SU-DHL-6 (cell line): ENCODE measurements at regions not wholly inside any gene's neighbourhood (a gene's known extent, or its start where the extent isn't known, plus 50 kb on each side); places are given as distances from the start of the nearest gene placed in this dataset.

Experiments used
- H2AFZ ChIP-seq: fragments of 200-600 bp; sonication (generic); 2 replicates; pipeline ENCODE4 v1.6.1; 2014; ENCODE audit warnings: low read depth, mild to moderate bottlenecking, moderate library complexity, mixed read lengths, antibody characterized with exemption, low read length; ENCODE audit not compliant: severe bottlenecking
- H3F3A ChIP-seq: fragments of 200-600 bp; shearing (Covaris generic); 2 replicates; pipeline ENCODE4 v1.6.0; 2016; ENCODE audit warnings: antibody characterized with exemption, mild to moderate bottlenecking; ENCODE audit not compliant: insufficient read depth
- H3K27ac ChIP-seq: fragments of 200-600 bp; sonication (generic); 2 replicates; pipeline ENCODE4 v1.5.1; 2016; ENCODE audit warnings: low read depth, mild to moderate bottlenecking, low read length, moderate library complexity, mixed read lengths
- H3K27me3 ChIP-seq: fragments of 200-600 bp; sonication (generic), shearing (Covaris generic); 2 replicates; pipeline ENCODE4 v1.6.0; 2014; ENCODE audit warnings: mild to moderate bottlenecking, low read length
- H3K36me3 ChIP-seq: fragments of 200-600 bp; sonication (generic); 2 replicates; pipeline ENCODE4 v1.6.1; 2014; ENCODE audit warnings: mild to moderate bottlenecking, low read length, mixed read lengths
- H3K4me2 ChIP-seq: fragments of 300-600, 200-600 bp; shearing (Covaris generic), sonication (generic); 2 replicates; pipeline ENCODE4 v1.6.0; 2014; ENCODE audit warnings: low read length, low read depth, mild to moderate bottlenecking; ENCODE audit not compliant: poor library complexity, severe bottlenecking
- H3K4me3 ChIP-seq: fragments of 200-600 bp; sonication (generic); 2 replicates; pipeline ENCODE4 v1.5.1; 2014; ENCODE audit warnings: antibody characterized with exemption, low read length, mild to moderate bottlenecking, mixed read lengths; ENCODE audit not compliant: insufficient read depth, poor library complexity, severe bottlenecking
- H3K79me2 ChIP-seq: fragments of 200-600 bp; sonication (generic); 2 replicates; pipeline ENCODE4 v1.6.1; 2014; ENCODE audit warnings: mild to moderate bottlenecking, low read length, moderate library complexity; ENCODE audit not compliant: insufficient read depth
- H3K9ac ChIP-seq: fragments of 200-600 bp; sonication (generic); 2 replicates; pipeline ENCODE4 v1.7.0; 2014; ENCODE audit warnings: mild to moderate bottlenecking, low read length
- H3K9me2 ChIP-seq: fragments of 200-600 bp; sonication (generic); replicated peaks from 2 replicates; pipeline ENCODE4 v1.6.1; 2014; ENCODE audit warnings: low read length; ENCODE audit not compliant: insufficient read depth
- H3K9me3 ChIP-seq: fragments of 200-600 bp; sonication (generic); 2 replicates; pipeline ENCODE4 v1.6.1; 2014; ENCODE audit warnings: low read length, mixed read lengths; ENCODE audit not compliant: insufficient read depth
- H4K20me1 ChIP-seq: fragments of 200-600 bp; sonication (generic); 2 replicates; pipeline ENCODE4 v1.6.1; 2014; ENCODE audit warnings: low read depth, mild to moderate bottlenecking, antibody characterized with exemption, low read length, moderate library complexity, mixed read lengths
- CTCF ChIP-seq: fragments of 200-600 bp; sonication (generic); IDR thresholded peaks from one replicate; pipeline ENCODE4 v1.5.1; 2017; ENCODE audit warnings: antibody characterized with exemption, mild to moderate bottlenecking, low read length, moderate library complexity; ENCODE audit not compliant: insufficient read depth, poor library complexity, severe bottlenecking
- EZH2phosphoT487 ChIP-seq: fragments of 200-600 bp; sonication (generic), shearing (Covaris generic); conservative IDR thresholded peaks from 2 replicates; pipeline ENCODE4 v1.6.1; 2018; ENCODE audit warnings: mild to moderate bottlenecking, antibody characterized with exemption, low read length, moderate library complexity, mixed read lengths

GRCh38 chr10:125265579-125265955, 105.2 kb upstream of the CTBP2 start:
- no peaks in the 10 kb centered on the region for H3K9me3 ChIP-seq
- H3K9ac ChIP-seq, result no peak overlapping the region
- H4K20me1 ChIP-seq, result no peaks in the 10 kb centered on the region
- no peaks in the 10 kb centered on the region for H3K9me2 ChIP-seq
- no peak overlapping the region for H3K4me3 ChIP-seq
- H3K4me2 ChIP-seq, result no peak overlapping the region
- H2AFZ ChIP-seq, result no peak overlapping the region
- no peak overlapping the region for H3K27ac ChIP-seq
- H3K36me3 ChIP-seq, result no peaks in the 10 kb centered on the region
- no peaks in the 10 kb centered on the region for H3F3A ChIP-seq
- TF ChIP-seq EZH2phosphoT487 (no peak), CTCF (no peak)
- H3K79me2 ChIP-seq, result no peaks in the 10 kb centered on the region
- no peaks in the 10 kb centered on the region for H3K27me3 ChIP-seq

- no peak for TF ChIP-seq EZH2phosphoT487
- H3K27me3 ChIP-seq, result no peaks in the 10 kb centered on the region
- H3K4me2 ChIP-seq, result no peak overlapping the region
- no peak overlapping the region for H3K27ac ChIP-seq
- no peak overlapping the region for H3K9ac ChIP-seq
- no peaks in the 10 kb centered on the region for H3K9me2 ChIP-seq
- H2AFZ ChIP-seq, result no peak overlapping the region
- no peaks in the 10 kb centered on the region for H3K79me2 ChIP-seq
- no peaks in the 10 kb centered on the region for H3K9me3 ChIP-seq
- no peaks in the 10 kb centered on the region for H3K36me3 ChIP-seq
- H4K20me1 ChIP-seq, result no peaks in the 10 kb centered on the region
- H3F3A ChIP-seq, result no peaks in the 10 kb centered on the region
- no peak overlapping the region for H3K4me3 ChIP-seq
Measured at GRCh38 chr10:125264757-125265578, 104.6 kb upstream of the CTBP2 start.

GRCh38 chr10:125264091-125264490, 103.7 kb upstream of the CTBP2 start:
- no peaks in the 10 kb centered on the region for H3K9me2 ChIP-seq
- no peaks in the 10 kb centered on the region for H3K9me3 ChIP-seq
- no peak overlapping the region for H3K4me2 ChIP-seq
- no peaks in the 10 kb centered on the region for H3K27me3 ChIP-seq
- no peaks in the 10 kb centered on the region for H3K79me2 ChIP-seq
- H3K27ac ChIP-seq, result no peak overlapping the region
- H3K9ac ChIP-seq, result no peak overlapping the region
- H2AFZ ChIP-seq, result no peak overlapping the region
- TF ChIP-seq CTCF, result no peak
- TF ChIP-seq EZH2phosphoT487, result no peak
- no peak overlapping the region for H3K4me3 ChIP-seq
- H3F3A ChIP-seq, result no peaks in the 10 kb centered on the region
- H4K20me1 ChIP-seq, result no peaks in the 10 kb centered on the region
- no peaks in the 10 kb centered on the region for H3K36me3 ChIP-seq

GRCh38 chr10:125263551-125263950, 103.2 kb upstream of the CTBP2 start:
- no peak overlapping the region for H3K4me2 ChIP-seq
- no peak overlapping the region for H3K4me3 ChIP-seq

More at GRCh38 chr10:125263551-125263950, 103.2 kb upstream of the CTBP2 start:
- Histone ChIP-seq H3K9me2 (no peaks in the 10 kb centered on the region; the same call in 1 of the 2 replicates), H4K20me1 (no peaks in the 10 kb centered on the region), H3K36me3 (no peaks in the 10 kb centered on the region), H3K9ac (no peak overlapping the region), H3K27me3 (no peaks in the 10 kb centered on the region), H3K9me3 (no peaks in the 10 kb centered on the region), H3K79me2 (no peaks in the 10 kb centered on the region), H3K27ac (no peak overlapping the region), H3F3A (no peaks in the 10 kb centered on the region), H2AFZ (no peak overlapping the region)
- no peak for TF ChIP-seq EZH2phosphoT487
- TF ChIP-seq CTCF, result no peak
